ENCODE measurements at regions not wholly inside any gene's neighbourhood (a gene's known extent, or its start where the extent isn't known, plus 50 kb on each side); places are given as distances from the start of the nearest gene placed in this dataset.

DNA sequence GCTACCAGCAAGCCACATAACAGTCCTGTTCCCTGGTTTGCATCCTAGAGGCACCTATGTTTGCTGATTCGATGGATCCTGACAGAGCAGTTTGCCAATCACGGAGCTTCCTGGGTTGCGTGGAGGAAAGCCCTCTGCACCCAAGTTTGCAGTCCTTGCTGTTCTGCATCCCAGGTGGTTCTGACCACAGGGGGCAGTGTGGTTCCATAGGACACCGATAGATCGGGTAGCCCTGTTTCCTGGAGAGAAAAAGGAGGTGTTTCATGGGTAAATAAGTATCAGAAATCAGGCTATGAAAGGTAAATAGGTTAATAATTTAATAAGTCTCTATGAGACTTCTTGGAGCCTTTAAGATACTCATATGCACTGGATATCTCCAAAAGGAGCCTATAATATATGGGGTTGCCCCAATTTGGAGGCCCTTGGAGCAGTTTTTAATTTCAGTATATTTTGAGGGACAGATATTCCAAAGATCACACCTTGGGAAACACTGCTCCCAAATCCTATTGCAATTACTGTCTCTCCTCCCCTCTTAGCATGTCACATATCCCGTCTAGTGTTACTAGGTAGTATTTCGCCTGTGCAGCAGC lies 194.6 kb upstream of the TPM1 start:
- peak; percentile 32 for DNase-seq (ENCODE audit: insufficient read length, low spot score)

DNA sequence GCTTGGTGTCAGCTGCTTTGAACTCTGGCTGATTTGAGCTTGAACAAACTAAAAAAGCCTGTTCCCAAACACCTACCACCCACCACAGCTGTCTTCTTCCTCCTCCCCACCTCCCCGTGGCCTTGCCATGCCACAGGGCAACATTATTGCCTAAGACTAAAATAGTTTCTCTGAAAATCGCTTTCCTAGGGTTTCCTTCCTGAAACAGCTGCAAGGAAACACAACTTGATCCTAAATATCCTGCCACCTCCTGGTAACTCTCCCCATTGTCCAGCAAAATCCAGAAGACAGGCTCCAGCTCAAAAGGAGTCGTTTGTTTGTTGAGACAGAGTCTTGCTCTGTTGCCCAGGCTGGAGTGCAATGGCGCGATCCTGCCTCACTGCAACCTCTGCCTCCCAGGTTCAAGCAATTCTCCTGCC lies 193.9 kb upstream of the TPM1 start:
- no peak for DNase-seq (ENCODE audit: insufficient read length, low spot score)
- FAIRE-seq: no peak
- TF ChIP-seq PAX5 (IDR thresholded peaks at IDR 0.05; ENCODE audit: insufficient read depth, low read length, severe bottlenecking): no peak
- no peak for TF ChIP-seq POLR2A (IDR thresholded peaks at IDR 0.05; ENCODE audit: low read depth, low read length)
- no peak for TF ChIP-seq TAF1 (IDR thresholded peaks at IDR 0.05; ENCODE audit: low read depth, low read length)
- TF ChIP-seq SPI1 (IDR thresholded peaks at IDR 0.05; ENCODE audit: low read depth, low read length): no peak
- TF ChIP-seq POLR2AphosphoS5 (IDR thresholded peaks at IDR 0.05; ENCODE audit: low read depth, low read length): no peak
- TF ChIP-seq POU2F2 (IDR thresholded peaks at IDR 0.05; ENCODE audit: low read depth, low read length): no peak

More for the DNA sequence above, 194.6 kb upstream of the TPM1 start:
- no peak for FAIRE-seq
- TF ChIP-seq TAF1 (IDR thresholded peaks at IDR 0.05; ENCODE audit: low read depth, low read length) (no peak), SPI1 (IDR thresholded peaks at IDR 0.05; ENCODE audit: low read depth, low read length) (no peak), POLR2AphosphoS5 (IDR thresholded peaks at IDR 0.05; ENCODE audit: low read depth, low read length) (no peak), POLR2A (IDR thresholded peaks at IDR 0.05; ENCODE audit: low read depth, low read length) (no peak), POU2F2 (IDR thresholded peaks at IDR 0.05; ENCODE audit: low read depth, low read length) (no peak), PAX5 (IDR thresholded peaks at IDR 0.05; ENCODE audit: insufficient read depth, low read length, severe bottlenecking) (no peak)

DNA sequence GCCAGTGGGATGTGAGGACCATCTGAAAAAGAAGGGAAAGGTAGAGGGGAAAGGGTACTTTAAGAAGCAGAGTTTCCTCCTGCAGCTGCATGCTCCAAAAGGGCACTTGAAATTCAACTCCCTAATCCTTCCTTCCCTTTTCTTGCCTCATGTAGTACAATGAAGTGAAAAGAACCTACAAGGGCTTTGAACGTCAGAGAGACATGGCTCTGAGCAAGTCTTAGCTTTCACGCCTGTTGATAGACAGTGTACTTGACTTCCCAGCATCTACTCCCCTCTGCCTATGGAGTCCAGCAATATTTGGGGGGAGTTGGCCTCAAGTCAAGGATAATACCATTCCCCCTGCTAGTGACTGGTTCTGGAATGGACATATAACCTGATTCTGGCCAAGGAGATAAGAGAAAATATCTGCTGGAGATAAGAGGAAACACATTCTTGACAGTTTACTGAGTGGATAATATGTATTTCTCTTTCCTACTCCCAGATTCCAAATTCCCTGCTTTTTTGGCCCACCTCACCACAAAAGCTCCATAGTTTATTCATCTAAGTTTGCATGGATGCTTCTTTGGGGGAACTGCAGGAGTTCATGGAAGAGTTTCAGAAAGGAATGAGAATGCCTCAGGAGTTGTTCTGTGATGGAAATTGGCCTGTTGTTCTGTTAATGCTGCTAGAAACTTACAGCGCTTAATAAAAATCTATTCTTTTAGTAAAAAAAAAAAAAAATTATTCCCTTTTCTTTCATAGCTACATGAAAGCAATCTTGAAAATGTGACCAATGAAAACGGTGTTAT lies 193.0 kb upstream of the TPM1 start:
- TF ChIP-seq PAX5 (IDR thresholded peaks at IDR 0.05; ENCODE audit: insufficient read depth, low read length, severe bottlenecking) (no peak), TAF1 (IDR thresholded peaks at IDR 0.05; ENCODE audit: low read depth, low read length) (no peak), POU2F2 (IDR thresholded peaks at IDR 0.05; ENCODE audit: low read depth, low read length) (no peak), SPI1 (IDR thresholded peaks at IDR 0.05; ENCODE audit: low read depth, low read length) (no peak), POLR2A (IDR thresholded peaks at IDR 0.05; ENCODE audit: low read depth, low read length) (no peak), POLR2AphosphoS5 (IDR thresholded peaks at IDR 0.05; ENCODE audit: low read depth, low read length) (no peak)
- FAIRE-seq (no peak), DNase-seq (ENCODE audit: insufficient read length, low spot score) (no peak)

GRCh38 chr15:62850318-62850717 lies 192.2 kb upstream of the TPM1 start:
- no peak for FAIRE-seq

DNA sequence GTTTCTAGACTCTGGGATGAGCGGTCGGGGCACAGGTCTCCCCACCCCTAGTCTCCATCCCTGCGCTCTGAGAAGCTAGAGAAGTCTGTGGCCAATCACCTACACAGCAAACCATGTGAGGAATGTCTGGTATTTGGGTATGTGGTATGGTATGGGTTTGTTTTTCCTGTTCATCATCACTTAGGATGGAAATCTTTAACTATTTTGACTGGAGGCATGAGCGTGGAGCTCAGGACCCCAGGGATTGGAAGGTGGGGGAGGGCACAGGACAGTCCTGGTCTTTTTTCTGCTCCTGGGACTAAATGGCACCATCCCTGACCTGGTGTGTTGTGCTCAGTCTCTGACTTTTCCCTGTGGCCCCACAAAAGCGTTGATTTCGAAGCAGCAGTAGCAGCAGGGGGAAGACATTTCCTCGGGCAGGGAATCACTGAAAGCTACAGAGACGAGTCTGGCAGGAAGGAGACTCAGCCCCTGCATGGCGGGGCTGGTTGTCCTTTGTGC lies 191.7 kb upstream of the TPM1 start:
- TF ChIP-seq POLR2AphosphoS5 (IDR thresholded peaks at IDR 0.05; ENCODE audit: low read depth, low read length): no peak
- no peak for TF ChIP-seq TAF1 (IDR thresholded peaks at IDR 0.05; ENCODE audit: low read depth, low read length)
- no peak for TF ChIP-seq PAX5 (IDR thresholded peaks at IDR 0.05; ENCODE audit: insufficient read depth, low read length, severe bottlenecking)
- no peak for FAIRE-seq
- no peak for DNase-seq (ENCODE audit: insufficient read length, low spot score)

More at GRCh38 chr15:62850318-62850717, 192.2 kb upstream of the TPM1 start:
- no peak for TF ChIP-seq TAF1 (IDR thresholded peaks at IDR 0.05; ENCODE audit: low read depth, low read length)
- no peak for TF ChIP-seq SPI1 (IDR thresholded peaks at IDR 0.05; ENCODE audit: low read depth, low read length)
- no peak for TF ChIP-seq POLR2A (IDR thresholded peaks at IDR 0.05; ENCODE audit: low read depth, low read length)
- TF ChIP-seq POU2F2 (IDR thresholded peaks at IDR 0.05; ENCODE audit: low read depth, low read length): no peak
- TF ChIP-seq POLR2AphosphoS5 (IDR thresholded peaks at IDR 0.05; ENCODE audit: low read depth, low read length): no peak
- no peak for TF ChIP-seq PAX5 (IDR thresholded peaks at IDR 0.05; ENCODE audit: insufficient read depth, low read length, severe bottlenecking)
- no peak for DNase-seq (ENCODE audit: insufficient read length, low spot score)

DNA sequence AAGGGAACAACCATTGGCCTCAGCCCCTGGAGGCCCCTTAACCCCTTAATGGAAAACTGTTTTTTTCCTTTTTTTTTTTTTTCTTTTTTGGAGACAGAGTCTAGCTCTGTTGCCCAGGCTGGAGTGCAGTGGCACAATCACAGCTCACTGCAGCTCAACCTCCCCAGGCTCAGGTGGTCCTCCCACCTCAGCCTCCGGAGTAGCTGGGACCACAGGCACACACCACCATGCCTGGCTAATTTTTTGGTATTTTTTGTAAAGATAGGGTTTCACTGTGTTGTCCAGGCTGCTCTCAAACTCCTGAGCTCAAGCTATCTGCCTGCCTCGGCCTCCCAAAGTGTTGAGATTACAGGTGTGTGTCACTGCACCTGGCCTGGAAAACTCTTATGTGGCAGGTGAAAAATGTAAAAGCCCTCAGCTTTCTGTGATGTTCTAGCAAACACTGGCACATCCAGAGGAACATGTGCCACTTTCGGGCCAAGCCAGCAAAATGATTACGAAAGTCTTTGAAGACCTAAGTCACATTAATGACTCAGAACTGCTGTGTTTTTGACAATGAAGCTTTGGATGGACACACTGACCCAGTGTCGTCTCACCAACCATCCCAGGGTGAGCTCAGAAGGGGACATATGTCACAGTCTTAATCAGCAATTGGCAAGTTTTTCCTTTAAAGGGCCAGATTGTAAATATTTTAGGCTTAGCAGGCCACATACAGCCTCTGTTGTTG lies 189.3 kb upstream of the TPM1 start:
- TF ChIP-seq TAF1 (IDR thresholded peaks at IDR 0.05; ENCODE audit: low read depth, low read length) (no peak), POLR2A (IDR thresholded peaks at IDR 0.05; ENCODE audit: low read depth, low read length) (no peak), POU2F2 (IDR thresholded peaks at IDR 0.05; ENCODE audit: low read depth, low read length) (no peak), POLR2AphosphoS5 (IDR thresholded peaks at IDR 0.05; ENCODE audit: low read depth, low read length) (no peak)
- DNase-seq (ENCODE audit: insufficient read length, low spot score): no peak

GRCh38 chr15:62853841-62854225 lies 188.7 kb upstream of the TPM1 start:
- TF ChIP-seq SPI1 (IDR thresholded peaks at IDR 0.05; ENCODE audit: low read depth, low read length) (no peak), POLR2AphosphoS5 (IDR thresholded peaks at IDR 0.05; ENCODE audit: low read depth, low read length) (no peak), TAF1 (IDR thresholded peaks at IDR 0.05; ENCODE audit: low read depth, low read length) (no peak), PAX5 (IDR thresholded peaks at IDR 0.05; ENCODE audit: insufficient read depth, low read length, severe bottlenecking) (no peak), POLR2A (IDR thresholded peaks at IDR 0.05; ENCODE audit: low read depth, low read length) (no peak), POU2F2 (IDR thresholded peaks at IDR 0.05; ENCODE audit: low read depth, low read length) (no peak)
- FAIRE-seq (no peak), DNase-seq (ENCODE audit: insufficient read length, low spot score) (no peak)

More for the DNA sequence above, 189.3 kb upstream of the TPM1 start:
- FAIRE-seq: no peak

GRCh38 chr15:62854420-62855084 lies 188.0 kb upstream of the TPM1 start:
- FAIRE-seq: no peak
- no peak for DNase-seq (ENCODE audit: insufficient read length, low spot score)
- TF ChIP-seq SPI1 (IDR thresholded peaks at IDR 0.05; ENCODE audit: low read depth, low read length) (no peak), POLR2A (IDR thresholded peaks at IDR 0.05; ENCODE audit: low read depth, low read length) (no peak), TAF1 (IDR thresholded peaks at IDR 0.05; ENCODE audit: low read depth, low read length) (no peak), PAX5 (IDR thresholded peaks at IDR 0.05; ENCODE audit: insufficient read depth, low read length, severe bottlenecking) (no peak), POLR2AphosphoS5 (IDR thresholded peaks at IDR 0.05; ENCODE audit: low read depth, low read length) (no peak), POU2F2 (IDR thresholded peaks at IDR 0.05; ENCODE audit: low read depth, low read length) (no peak)

GRCh38 chr15:62855085-62855476 lies 187.5 kb upstream of the TPM1 start:
- DNase-seq (ENCODE audit: insufficient read length, low spot score) (no peak), FAIRE-seq (no peak)
- TF ChIP-seq TAF1 (IDR thresholded peaks at IDR 0.05; ENCODE audit: low read depth, low read length) (no peak), POU2F2 (IDR thresholded peaks at IDR 0.05; ENCODE audit: low read depth, low read length) (no peak), SPI1 (IDR thresholded peaks at IDR 0.05; ENCODE audit: low read depth, low read length) (no peak), PAX5 (IDR thresholded peaks at IDR 0.05; ENCODE audit: insufficient read depth, low read length, severe bottlenecking) (no peak), POLR2A (IDR thresholded peaks at IDR 0.05; ENCODE audit: low read depth, low read length) (no peak), POLR2AphosphoS5 (IDR thresholded peaks at IDR 0.05; ENCODE audit: low read depth, low read length) (no peak)
